MV-4-11 (cell line): ENCODE measurements at regions not wholly inside any gene's neighbourhood (a gene's known extent, or its start where the extent isn't known, plus 50 kb on each side); places are given as distances from the start of the nearest gene placed in this dataset.

Experiments used
- DNase-seq: peaks from one replicate; lab custom pipeline; 2025; lab: John Stamatoyannopoulos, UW

GRCh38 chr16:65543781-65544740, 422.2 kb upstream of the CDH11 start:
- no peak for DNase-seq

GRCh38 chr16:65541646-65542045, 419.8 kb upstream of the CDH11 start:
- no peak for DNase-seq

GRCh38 chr16:65540901-65541300, 419.0 kb upstream of the CDH11 start:
- no peak for DNase-seq

- DNase-seq = no peak
Measured at GRCh38 chr16:65538976-65539375, 417.1 kb upstream of the CDH11 start.

GRCh38 chr16:65537336-65537735, 415.5 kb upstream of the CDH11 start:
- no peak for DNase-seq

- DNase-seq = no peak
Measured at GRCh38 chr16:65534121-65534528, 412.3 kb upstream of the CDH11 start.

GRCh38 chr16:65532846-65533245, 411.0 kb upstream of the CDH11 start:
- no peak for DNase-seq

- DNase-seq = no peak
Measured at GRCh38 chr16:65532258-65532657, 410.4 kb upstream of the CDH11 start.

GRCh38 chr16:65531475-65531874, 409.6 kb upstream of the CDH11 start:
- no peak for DNase-seq

- DNase-seq = no peak
Measured at GRCh38 chr16:65525707-65526106, 403.8 kb upstream of the CDH11 start.

GRCh38 chr16:65524997-65525396, 403.1 kb upstream of the CDH11 start:
- DNase-seq = no peak

- no peak for DNase-seq
Measured at GRCh38 chr16:65524231-65524630, 402.4 kb upstream of the CDH11 start.

GRCh38 chr16:65523283-65523944, 401.6 kb upstream of the CDH11 start:
- no peak for DNase-seq

GRCh38 chr16:65522412-65522811, 400.5 kb upstream of the CDH11 start:
- no peak for DNase-seq

- no peak for DNase-seq
Measured at GRCh38 chr16:65521633-65522328, 399.9 kb upstream of the CDH11 start.

GRCh38 chr16:65519402-65519801, 397.5 kb upstream of the CDH11 start:
- no peak for DNase-seq

- DNase-seq = no peak
Measured at GRCh38 chr16:65515193-65515592, 393.3 kb upstream of the CDH11 start.

- no peak for DNase-seq
Measured at GRCh38 chr16:65510850-65511249, 389.0 kb upstream of the CDH11 start.

- no peak for DNase-seq
Measured at GRCh38 chr16:65510241-65510640, 388.4 kb upstream of the CDH11 start.

GRCh38 chr16:65509172-65509571, 387.3 kb upstream of the CDH11 start:
- DNase-seq = no peak

GRCh38 chr16:65500919-65501318, 379.1 kb upstream of the CDH11 start:
- no peak for DNase-seq

- DNase-seq = no peak
Measured at GRCh38 chr16:65500007-65500406, 378.1 kb upstream of the CDH11 start.

- no peak for DNase-seq
Measured at GRCh38 chr16:65499566-65499965, 377.7 kb upstream of the CDH11 start.
